ENCODE measurements at regions not wholly inside any gene's neighbourhood (a gene's known extent, or its start where the extent isn't known, plus 50 kb on each side); places are given as distances from the start of the nearest gene placed in this dataset.

DNA sequence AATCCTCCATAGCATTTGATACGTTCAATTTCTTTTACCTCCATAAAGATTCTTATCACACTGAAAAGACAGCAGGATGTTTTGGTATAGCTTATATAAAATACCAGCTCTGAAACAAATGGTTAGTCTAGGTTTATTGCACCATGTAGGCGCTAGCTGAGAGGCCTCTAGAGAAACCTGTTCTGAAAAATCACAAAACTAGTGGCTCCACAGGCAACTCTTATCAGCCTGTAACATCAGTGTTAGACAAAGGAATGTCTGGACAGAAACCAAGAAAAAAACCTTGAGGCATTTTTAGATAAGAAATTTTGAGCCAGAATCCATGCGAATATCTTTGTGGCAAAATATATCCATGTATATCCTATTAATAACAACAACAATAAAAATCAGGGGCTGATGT is 440.4 kb upstream of the MAP2 start:
- TF ChIP-seq CTCF (IDR thresholded peaks at IDR 0.05; ENCODE audit: partially characterized antibody, unreplicated experiment): no peak
- no peaks in the 10 kb centered on the region for H3K27me3 Mint-ChIP-seq (ENCODE audit: unreplicated experiment)
- no peak for DNase-seq
- H3K4me3 Mint-ChIP-seq (ENCODE audit: unreplicated experiment): no peak overlapping the region
- no peaks in the 10 kb centered on the region for H3K9me3 Mint-ChIP-seq (ENCODE audit: unreplicated experiment)
- no peaks in the 10 kb centered on the region for H3K36me3 Mint-ChIP-seq (ENCODE audit: unreplicated experiment)
- H3K27ac Mint-ChIP-seq (ENCODE audit: unreplicated experiment): no peak overlapping the region
- H3K4me1 Mint-ChIP-seq (ENCODE audit: low read depth, unreplicated experiment): peaks cover 3% of the 10 kb centered on the region

GRCh38 chr2:208984376-208985090 is 439.3 kb upstream of the MAP2 start:
- no peak for DNase-seq
- H3K27ac Mint-ChIP-seq (ENCODE audit: unreplicated experiment): no peak overlapping the region

DNA sequence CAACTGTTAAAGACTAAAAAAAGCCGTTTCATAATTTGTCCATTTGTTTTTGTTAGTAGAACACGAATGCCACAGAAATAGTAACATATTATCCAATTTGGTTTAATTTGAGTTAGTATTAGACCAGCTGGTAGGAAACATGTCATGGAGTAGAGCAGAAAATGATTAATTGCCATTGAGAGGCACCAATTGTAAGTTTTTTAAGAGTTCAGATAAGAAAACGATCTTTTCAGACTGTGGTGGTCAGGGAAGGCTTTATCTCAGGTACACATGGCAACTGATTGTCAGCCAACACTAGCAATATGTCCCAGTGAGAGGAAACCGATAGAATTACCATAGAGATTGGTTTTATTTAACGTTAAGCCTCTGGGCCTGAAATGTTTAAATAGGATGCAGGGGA is 438.2 kb upstream of the MAP2 start:
- Mint-ChIP-seq H3K27me3 (ENCODE audit: unreplicated experiment) (no peaks in the 10 kb centered on the region), H3K9me3 (ENCODE audit: unreplicated experiment) (no peaks in the 10 kb centered on the region), H3K4me1 (ENCODE audit: low read depth, unreplicated experiment) (peaks cover 20% of the 10 kb centered on the region), H3K27ac (ENCODE audit: unreplicated experiment) (no peak overlapping the region), H3K36me3 (ENCODE audit: unreplicated experiment) (no peaks in the 10 kb centered on the region), H3K4me3 (ENCODE audit: unreplicated experiment) (no peak overlapping the region)
- no peak for TF ChIP-seq CTCF (IDR thresholded peaks at IDR 0.05; ENCODE audit: partially characterized antibody, unreplicated experiment)
- no peak for DNase-seq

More at GRCh38 chr2:208984376-208985090, 439.3 kb upstream of the MAP2 start:
- Mint-ChIP-seq H3K4me1 (ENCODE audit: low read depth, unreplicated experiment) (peaks cover 11% of the 10 kb centered on the region), H3K4me3 (ENCODE audit: unreplicated experiment) (no peak overlapping the region), H3K27me3 (ENCODE audit: unreplicated experiment) (no peaks in the 10 kb centered on the region), H3K9me3 (ENCODE audit: unreplicated experiment) (no peaks in the 10 kb centered on the region), H3K36me3 (ENCODE audit: unreplicated experiment) (no peaks in the 10 kb centered on the region)
- no peak for TF ChIP-seq CTCF (IDR thresholded peaks at IDR 0.05; ENCODE audit: partially characterized antibody, unreplicated experiment)

GRCh38 chr2:208990716-208991115 is 433.1 kb upstream of the MAP2 start:
- H3K9me3 Mint-ChIP-seq (ENCODE audit: unreplicated experiment): peaks cover 2% of the 10 kb centered on the region
- no peaks in the 10 kb centered on the region for H3K36me3 Mint-ChIP-seq (ENCODE audit: unreplicated experiment)
- H3K4me1 Mint-ChIP-seq (ENCODE audit: low read depth, unreplicated experiment): peaks cover 22% of the 10 kb centered on the region
- H3K4me3 Mint-ChIP-seq (ENCODE audit: unreplicated experiment): no peak overlapping the region
- peak; percentile 19 for DNase-seq
- no peak for TF ChIP-seq CTCF (IDR thresholded peaks at IDR 0.05; ENCODE audit: partially characterized antibody, unreplicated experiment)
- peak overlapping the region; percentile 88 for H3K27ac Mint-ChIP-seq (ENCODE audit: unreplicated experiment)
- no peaks in the 10 kb centered on the region for H3K27me3 Mint-ChIP-seq (ENCODE audit: unreplicated experiment)

DNA sequence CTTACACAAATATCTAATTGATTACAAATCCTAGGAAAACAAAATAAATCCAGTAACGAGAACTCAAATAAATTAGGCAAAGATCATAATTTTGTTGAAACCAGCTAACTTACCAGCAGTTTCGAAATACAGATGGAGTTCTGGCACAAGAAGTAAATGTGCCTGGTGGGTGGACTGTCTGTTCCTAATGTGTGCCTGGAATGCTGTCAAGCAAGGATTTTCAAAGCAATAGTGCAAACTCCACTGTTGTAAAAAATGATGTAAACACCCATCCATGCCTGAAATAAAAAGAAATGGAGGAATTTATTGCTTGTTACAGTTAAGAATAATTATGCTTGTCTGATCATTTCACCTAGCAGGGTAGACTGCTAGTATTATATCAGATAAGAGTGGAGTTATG is 423.9 kb upstream of the MAP2 start:
- Mint-ChIP-seq H3K4me1 (ENCODE audit: low read depth, unreplicated experiment) (no peaks in the 10 kb centered on the region), H3K27me3 (ENCODE audit: unreplicated experiment) (no peaks in the 10 kb centered on the region), H3K27ac (ENCODE audit: unreplicated experiment) (no peak overlapping the region), H3K9me3 (ENCODE audit: unreplicated experiment) (peaks cover 2% of the 10 kb centered on the region), H3K4me3 (ENCODE audit: unreplicated experiment) (no peak overlapping the region), H3K36me3 (ENCODE audit: unreplicated experiment) (no peaks in the 10 kb centered on the region)
- DNase-seq: no peak
- no peak for TF ChIP-seq CTCF (IDR thresholded peaks at IDR 0.05; ENCODE audit: partially characterized antibody, unreplicated experiment)
